ENCODE measurements at regions not wholly inside any gene's neighbourhood (a gene's known extent, or its start where the extent isn't known, plus 50 kb on each side); places are given as distances from the start of the nearest gene placed in this dataset.

- TF ChIP-seq CTCF (IDR thresholded peaks at IDR 0.05) (no peak), POLR2A (IDR thresholded peaks at IDR 0.05) (no peak), EP300 (IDR thresholded peaks at IDR 0.05) (no peak)
These were observed 1307.5 kb downstream of the BRD1 start for GRCh38 chr22:48520207-48520606.
